Skeletal muscle tissue (tissue), 3 donors: ENCODE measurements at regions not wholly inside any gene's neighbourhood (a gene's known extent, or its start where the extent isn't known, plus 50 kb on each side); places are given as distances from the start of the nearest gene placed in this dataset.

Experiments
- H3K27ac ChIP-seq: one replicate; pipeline ENCODE4 v1.7.0; 2013; ENCODE audit warnings: mild to moderate bottlenecking, low read depth, low read length, inconsistent platforms
- H3K27me3 ChIP-seq, 3 donors: one replicate each; pipeline ENCODE4 v1.7.0; 2013; ENCODE audit warnings: low read length in 3 of 3; ENCODE audit not compliant: control insufficient read depth in 3 of 3, insufficient read depth in 3 of 3
- H3K36me3 ChIP-seq, 3 donors: one replicate each; pipeline ENCODE4 v1.7.0; 2013; ENCODE audit warnings: low read length in 3 of 3; ENCODE audit not compliant: control insufficient read depth in 3 of 3, insufficient read depth in 3 of 3
- H3K4me1 ChIP-seq, 3 donors: one replicate each; pipeline ENCODE4 v1.7.0; 2013; ENCODE audit warnings: low read length in 3 of 3, mild to moderate bottlenecking in 3 of 3; ENCODE audit not compliant: control insufficient read depth in 3 of 3, insufficient read depth in 3 of 3
- H3K4me3 ChIP-seq, 3 donors: one replicate each; pipeline ENCODE4 v1.7.0; 2013; ENCODE audit warnings: low read length in 3 of 3
- H3K9ac ChIP-seq, 3 donors: one replicate each; pipeline ENCODE4 v1.7.0; 2013; ENCODE audit warnings: low read length in 3 of 3, mild to moderate bottlenecking in 3 of 3, moderate library complexity in 2 of 3, low read depth in 1 of 3
- H3K9me3 ChIP-seq, 3 donors: one replicate each; pipeline ENCODE4 v1.7.0; 2013; ENCODE audit warnings: low read length in 3 of 3; ENCODE audit not compliant: control insufficient read depth in 3 of 3
- donor health status: Osteomylitis.

GRCh38 chr7:27423821-27424220 is 181.2 kb downstream of the EVX1 start:
- no peaks in the 10 kb centered on the region for H3K36me3 ChIP-seq
- no peaks in the 10 kb centered on the region for H3K4me1 ChIP-seq
- H3K27me3 ChIP-seq = peaks cover 0 to 7% (median 0%) of the 10 kb centered on the region in 3 donors
- H3K9me3 ChIP-seq = no peaks in the 10 kb centered on the region
- no peak overlapping the region for H3K9ac ChIP-seq
- H3K4me3 ChIP-seq = no peak overlapping the region
- no peak overlapping the region for H3K27ac ChIP-seq

- H3K27ac ChIP-seq = no peak overlapping the region
- no peaks in the 10 kb centered on the region for H3K9me3 ChIP-seq
- no peaks in the 10 kb centered on the region for H3K4me1 ChIP-seq
- no peak overlapping the region for H3K9ac ChIP-seq
- peaks cover 0 to 7% (median 0%) of the 10 kb centered on the region in 3 donors for H3K27me3 ChIP-seq
- no peak overlapping the region for H3K4me3 ChIP-seq
- no peaks in the 10 kb centered on the region for H3K36me3 ChIP-seq
Observed at GRCh38 chr7:27424231-27424630, 181.6 kb downstream of the EVX1 start.

- Histone ChIP-seq H3K4me1 (no peaks in the 10 kb centered on the region), H3K4me3 (no peak overlapping the region), H3K9ac (no peak overlapping the region), H3K27ac (no peak overlapping the region), H3K9me3 (no peaks in the 10 kb centered on the region), H3K27me3 (peaks cover 0 to 7% (median 0%) of the 10 kb centered on the region in 3 donors), H3K36me3 (no peaks in the 10 kb centered on the region)
Observed at GRCh38 chr7:27424749-27425148, 182.1 kb downstream of the EVX1 start.

- no peak overlapping the region for H3K4me3 ChIP-seq
Observed at GRCh38 chr7:27427416-27427815, 184.8 kb downstream of the EVX1 start.

GRCh38 chr7:27430105-27430504 is 187.5 kb downstream of the EVX1 start:
- Histone ChIP-seq H3K27me3 (peaks cover 0 to 3% (median 0%) of the 10 kb centered on the region in 3 donors), H3K36me3 (no peaks in the 10 kb centered on the region), H3K9me3 (no peaks in the 10 kb centered on the region), H3K4me1 (peaks cover 0 to under 1% (median 0%) of the 10 kb centered on the region in 3 donors), H3K4me3 (no peak overlapping the region), H3K27ac (no peak overlapping the region), H3K9ac (no peak overlapping the region)

More at GRCh38 chr7:27427416-27427815, 184.8 kb downstream of the EVX1 start:
- no peaks in the 10 kb centered on the region for H3K9me3 ChIP-seq
- H3K27ac ChIP-seq = no peak overlapping the region
- no peaks in the 10 kb centered on the region for H3K4me1 ChIP-seq
- H3K27me3 ChIP-seq = peaks cover 0 to 7% (median 0%) of the 10 kb centered on the region in 3 donors
- H3K9ac ChIP-seq = no peak overlapping the region
- no peaks in the 10 kb centered on the region for H3K36me3 ChIP-seq

- H3K9ac ChIP-seq = no peak overlapping the region
- H3K4me1 ChIP-seq = peaks cover 0 to 5% (median 0%) of the 10 kb centered on the region in 3 donors
- H3K27ac ChIP-seq = no peak overlapping the region
- H3K27me3 ChIP-seq = peaks cover 0 to 3% (median 0%) of the 10 kb centered on the region in 3 donors
- H3K4me3 ChIP-seq = no peak overlapping the region
- no peaks in the 10 kb centered on the region for H3K9me3 ChIP-seq
- H3K36me3 ChIP-seq = no peaks in the 10 kb centered on the region
Observed at GRCh38 chr7:27431465-27431864, 188.9 kb downstream of the EVX1 start.

- peaks cover 0 to 5% (median 0%) of the 10 kb centered on the region in 3 donors for H3K4me1 ChIP-seq
- H3K27me3 ChIP-seq = no peaks in the 10 kb centered on the region
- no peaks in the 10 kb centered on the region for H3K36me3 ChIP-seq
- H3K4me3 ChIP-seq = no peak overlapping the region
- no peak overlapping the region for H3K27ac ChIP-seq
- H3K9me3 ChIP-seq = no peaks in the 10 kb centered on the region
- no peak overlapping the region for H3K9ac ChIP-seq
Observed at GRCh38 chr7:27433581-27433980, 191.0 kb downstream of the EVX1 start.

GRCh38 chr7:27434756-27435400 is 192.3 kb downstream of the EVX1 start:
- Histone ChIP-seq H3K27ac (no peak overlapping the region), H3K9me3 (no peaks in the 10 kb centered on the region), H3K4me1 (peaks cover 0 to 5% (median 0%) of the 10 kb centered on the region in 3 donors), H3K36me3 (no peaks in the 10 kb centered on the region), H3K9ac (no peak overlapping the region), H3K27me3 (no peaks in the 10 kb centered on the region), H3K4me3 (no peak overlapping the region)

- Histone ChIP-seq H3K27me3 (no peaks in the 10 kb centered on the region), H3K9me3 (no peaks in the 10 kb centered on the region), H3K4me1 (peaks cover 0 to 5% (median 0%) of the 10 kb centered on the region in 3 donors), H3K4me3 (no peak overlapping the region), H3K36me3 (no peaks in the 10 kb centered on the region), H3K9ac (no peak overlapping the region), H3K27ac (no peak overlapping the region)
Observed at GRCh38 chr7:27435461-27435860, 192.9 kb downstream of the EVX1 start.

- Histone ChIP-seq H3K9me3 (no peaks in the 10 kb centered on the region), H3K4me3 (no peak overlapping the region), H3K9ac (no peak overlapping the region), H3K27ac (no peak overlapping the region), H3K4me1 (peaks cover 0 to 5% (median 0%) of the 10 kb centered on the region in 3 donors), H3K36me3 (no peaks in the 10 kb centered on the region), H3K27me3 (peaks cover 0 to 3% (median 0%) of the 10 kb centered on the region in 3 donors)
Observed at GRCh38 chr7:27438881-27439589, 196.4 kb downstream of the EVX1 start.
